ENCODE measurements at regions not wholly inside any gene's neighbourhood (a gene's known extent, or its start where the extent isn't known, plus 50 kb on each side); places are given as distances from the start of the nearest gene placed in this dataset.
"Not testable (repeated sequence)": the region's sequence is repeated elsewhere in the genome, so short reads cannot be mapped to it uniquely, and the experiment has no call there.

- no peak overlapping the region for H3K4me3 ChIP-seq
- TF ChIP-seq POLR2AphosphoS5 (IDR thresholded peaks at IDR 0.05) (no peak), POLR2A (IDR thresholded peaks at IDR 0.05) (no peak)
- no peaks in the 10 kb centered on the region for H3K4me1 ChIP-seq
- no peaks in the 10 kb centered on the region for H3K36me3 ChIP-seq
- intact Hi-C loops (cut with DNase I; ENCODE audit: low total_unique reads) = no loop called here
- H3K27me3 ChIP-seq = no peaks in the 10 kb centered on the region
- no peak for DNase-seq (ENCODE audit: low spot score in 2 of 2)
- peaks cover 0 to 16% of the 10 kb centered on the region in 2 donors for H3K9me3 ChIP-seq
- H3K27ac ChIP-seq = no peak overlapping the region
These were observed 812.0 kb downstream of the SLITRK5 start for GRCh38 chr13:88483202-88483601.

DNA sequence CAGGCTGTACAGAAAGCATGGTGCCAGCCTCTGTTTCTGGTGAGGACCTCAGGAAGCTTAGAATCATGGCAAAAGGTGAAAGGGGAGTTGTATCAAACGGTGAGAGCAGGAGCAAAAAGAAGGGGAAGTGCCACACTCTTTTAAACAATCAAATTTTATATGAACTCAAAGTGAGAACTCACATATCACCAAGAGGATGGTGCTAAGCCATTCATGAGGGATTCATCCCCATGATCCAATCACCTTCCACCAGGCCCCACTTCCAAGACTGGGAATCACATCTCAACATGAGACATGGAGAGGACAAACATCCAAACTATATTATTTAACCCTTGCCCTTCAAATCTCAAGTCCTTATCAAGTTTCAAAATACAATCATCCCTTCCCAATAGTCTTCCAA, 836.7 kb downstream of the SLITRK5 start:
- Histone ChIP-seq H3K36me3 (no peaks in the 10 kb centered on the region), H3K9me3 (peaks cover 10 to 27% of the 10 kb centered on the region in 2 donors), H3K27ac (no peak overlapping the region), H3K27me3 (no peaks in the 10 kb centered on the region), H3K4me1 (no peaks in the 10 kb centered on the region), H3K4me3 (no peak overlapping the region)
- no peak for DNase-seq (ENCODE audit: low spot score in 2 of 2)
- TF ChIP-seq, protein P1, sequence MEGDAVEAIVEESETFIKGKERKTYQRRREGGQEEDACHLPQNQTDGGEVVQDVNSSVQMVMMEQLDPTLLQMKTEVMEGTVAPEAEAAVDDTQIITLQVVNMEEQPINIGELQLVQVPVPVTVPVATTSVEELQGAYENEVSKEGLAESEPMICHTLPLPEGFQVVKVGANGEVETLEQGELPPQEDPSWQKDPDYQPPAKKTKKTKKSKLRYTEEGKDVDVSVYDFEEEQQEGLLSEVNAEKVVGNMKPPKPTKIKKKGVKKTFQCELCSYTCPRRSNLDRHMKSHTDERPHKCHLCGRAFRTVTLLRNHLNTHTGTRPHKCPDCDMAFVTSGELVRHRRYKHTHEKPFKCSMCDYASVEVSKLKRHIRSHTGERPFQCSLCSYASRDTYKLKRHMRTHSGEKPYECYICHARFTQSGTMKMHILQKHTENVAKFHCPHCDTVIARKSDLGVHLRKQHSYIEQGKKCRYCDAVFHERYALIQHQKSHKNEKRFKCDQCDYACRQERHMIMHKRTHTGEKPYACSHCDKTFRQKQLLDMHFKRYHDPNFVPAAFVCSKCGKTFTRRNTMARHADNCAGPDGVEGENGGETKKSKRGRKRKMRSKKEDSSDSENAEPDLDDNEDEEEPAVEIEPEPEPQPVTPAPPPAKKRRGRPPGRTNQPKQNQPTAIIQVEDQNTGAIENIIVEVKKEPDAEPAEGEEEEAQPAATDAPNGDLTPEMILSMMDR (IDR thresholded peaks at IDR 0.05) = no peak
- no peak for TF ChIP-seq POLR2A (IDR thresholded peaks at IDR 0.05)
- no peak for TF ChIP-seq POLR2AphosphoS5 (IDR thresholded peaks at IDR 0.05)
- intact Hi-C loops (cut with DNase I; ENCODE audit: low total_unique reads) = no loop called here

GRCh38 chr13:88512993-88513392, 841.8 kb downstream of the SLITRK5 start:
- H3K4me1 ChIP-seq; intact Hi-C loops (cut with DNase I; ENCODE audit: low total_unique reads); H3K4me3 ChIP-seq; H3K27me3 ChIP-seq; DNase-seq (ENCODE audit: low spot score in 2 of 2); H3K36me3 ChIP-seq; H3K27ac ChIP-seq: not testable (repeated sequence)
- peaks cover 9 to 15% of the 10 kb centered on the region in 2 donors for H3K9me3 ChIP-seq

GRCh38 chr13:88526186-88526852, 855.1 kb downstream of the SLITRK5 start:
- TF ChIP-seq POLR2A (IDR thresholded peaks at IDR 0.05) (no peak), POLR2AphosphoS5 (IDR thresholded peaks at IDR 0.05) (no peak)
- TF ChIP-seq, protein P1 (IDR thresholded peaks at IDR 0.05) = no peak
- H3K4me1 ChIP-seq = no peaks in the 10 kb centered on the region
- no peak overlapping the region for H3K27ac ChIP-seq
- no peaks in the 10 kb centered on the region for H3K27me3 ChIP-seq
- intact Hi-C loops (cut with DNase I; ENCODE audit: low total_unique reads) = no loop called here
- DNase-seq (ENCODE audit: low spot score in 2 of 2) = no peak
- H3K9me3 ChIP-seq = no peaks in the 10 kb centered on the region
- H3K4me3 ChIP-seq = no peak overlapping the region
- H3K36me3 ChIP-seq = no peaks in the 10 kb centered on the region

- Histone ChIP-seq H3K27ac (no peak overlapping the region), H3K27me3 (no peaks in the 10 kb centered on the region), H3K36me3 (no peaks in the 10 kb centered on the region), H3K4me3 (no peak overlapping the region), H3K4me1 (no peaks in the 10 kb centered on the region), H3K9me3 (no peaks in the 10 kb centered on the region)
- DNase-seq (ENCODE audit: low spot score in 2 of 2) = no peak
- intact Hi-C loops (cut with DNase I; ENCODE audit: low total_unique reads) = no loop called here
- TF ChIP-seq, protein P1 (IDR thresholded peaks at IDR 0.05) = no peak
- TF ChIP-seq POLR2AphosphoS5 (IDR thresholded peaks at IDR 0.05) (no peak), POLR2A (IDR thresholded peaks at IDR 0.05) (no peak)
These were observed 855.7 kb downstream of the SLITRK5 start for GRCh38 chr13:88526853-88527215.

GRCh38 chr13:88541994-88542393, 870.8 kb downstream of the SLITRK5 start:
- Histone ChIP-seq H3K9me3 (no peaks in the 10 kb centered on the region), H3K27ac (no peak overlapping the region), H3K27me3 (no peaks in the 10 kb centered on the region), H3K4me3 (no peak overlapping the region), H3K4me1 (no peaks in the 10 kb centered on the region), H3K36me3 (no peaks in the 10 kb centered on the region)
- intact Hi-C loops (cut with DNase I; ENCODE audit: low total_unique reads) = no loop called here
- DNase-seq (ENCODE audit: low spot score in 2 of 2) = no peak
- TF ChIP-seq, protein P1 (IDR thresholded peaks at IDR 0.05) = no peak
- TF ChIP-seq POLR2AphosphoS5 (IDR thresholded peaks at IDR 0.05) (no peak), POLR2A (IDR thresholded peaks at IDR 0.05) (no peak)
